AG10803 (cell line): ENCODE measurements at regions not wholly inside any gene's neighbourhood (a gene's known extent, or its start where the extent isn't known, plus 50 kb on each side); places are given as distances from the start of the nearest gene placed in this dataset.

Experiments
- DNase-seq: peaks from one replicate; pipeline ENCODE4 v3.0.0; 2010; ENCODE audit warnings: low read depth
- H3K4me3 ChIP-seq: 2 replicates; pipeline ENCODE4 v1.5.1; 2011; ENCODE audit warnings: mild to moderate bottlenecking, low read length, control low read depth
- TF ChIP-seq, protein P1 (sequence below): conservative IDR thresholded peaks from 2 replicates; pipeline ENCODE4 v1.5.1; 2011; ENCODE audit warnings: mild to moderate bottlenecking, low read length, control low read depth, inconsistent platforms

- DNase-seq: no peak
- no peak overlapping the region for H3K4me3 ChIP-seq
- TF ChIP-seq, protein P1, sequence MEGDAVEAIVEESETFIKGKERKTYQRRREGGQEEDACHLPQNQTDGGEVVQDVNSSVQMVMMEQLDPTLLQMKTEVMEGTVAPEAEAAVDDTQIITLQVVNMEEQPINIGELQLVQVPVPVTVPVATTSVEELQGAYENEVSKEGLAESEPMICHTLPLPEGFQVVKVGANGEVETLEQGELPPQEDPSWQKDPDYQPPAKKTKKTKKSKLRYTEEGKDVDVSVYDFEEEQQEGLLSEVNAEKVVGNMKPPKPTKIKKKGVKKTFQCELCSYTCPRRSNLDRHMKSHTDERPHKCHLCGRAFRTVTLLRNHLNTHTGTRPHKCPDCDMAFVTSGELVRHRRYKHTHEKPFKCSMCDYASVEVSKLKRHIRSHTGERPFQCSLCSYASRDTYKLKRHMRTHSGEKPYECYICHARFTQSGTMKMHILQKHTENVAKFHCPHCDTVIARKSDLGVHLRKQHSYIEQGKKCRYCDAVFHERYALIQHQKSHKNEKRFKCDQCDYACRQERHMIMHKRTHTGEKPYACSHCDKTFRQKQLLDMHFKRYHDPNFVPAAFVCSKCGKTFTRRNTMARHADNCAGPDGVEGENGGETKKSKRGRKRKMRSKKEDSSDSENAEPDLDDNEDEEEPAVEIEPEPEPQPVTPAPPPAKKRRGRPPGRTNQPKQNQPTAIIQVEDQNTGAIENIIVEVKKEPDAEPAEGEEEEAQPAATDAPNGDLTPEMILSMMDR: no peak
These were observed 721.5 kb downstream of the POM121L12 start for GRCh38 chr7:53756946-53757345.

- TF ChIP-seq, protein P1: no peak
- DNase-seq: no peak
- no peak overlapping the region for H3K4me3 ChIP-seq
These were observed 732.8 kb downstream of the POM121L12 start for GRCh38 chr7:53768186-53768585.

DNA sequence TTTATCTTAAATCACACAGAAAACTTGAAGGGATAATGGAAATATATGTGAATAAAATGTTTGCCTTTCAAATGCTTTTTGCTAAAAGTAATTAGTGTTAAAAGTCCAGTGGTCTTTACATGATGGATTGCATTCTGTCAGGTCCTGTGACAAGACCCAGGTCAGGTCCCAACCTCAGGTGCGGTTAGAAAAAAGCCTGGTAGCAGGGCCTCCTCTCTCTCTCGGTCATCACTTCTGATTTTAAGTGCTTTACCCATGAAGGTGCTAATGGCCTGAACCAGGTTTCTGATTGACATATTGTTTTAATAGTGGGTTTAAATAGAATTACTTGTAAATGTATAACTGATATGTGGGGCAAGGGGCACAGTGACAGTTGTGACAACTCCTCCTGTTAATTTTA is 736.3 kb downstream of the POM121L12 start:
- TF ChIP-seq, protein P1: no peak
- no peak overlapping the region for H3K4me3 ChIP-seq
- DNase-seq: no peak

GRCh38 chr7:53776323-53776722 is 740.9 kb downstream of the POM121L12 start:
- no peak for DNase-seq
- H3K4me3 ChIP-seq: no peak overlapping the region
- TF ChIP-seq, protein P1: no peak

GRCh38 chr7:53789741-53790140 is 752.4 kb upstream of the VSTM2A start:
- TF ChIP-seq, protein P1: no peak
- H3K4me3 ChIP-seq: no peak overlapping the region
- DNase-seq: no peak

GRCh38 chr7:53794816-53795215 is 747.4 kb upstream of the VSTM2A start:
- TF ChIP-seq, protein P1: no peak
- H3K4me3 ChIP-seq: no peak overlapping the region
- DNase-seq: no peak

DNA sequence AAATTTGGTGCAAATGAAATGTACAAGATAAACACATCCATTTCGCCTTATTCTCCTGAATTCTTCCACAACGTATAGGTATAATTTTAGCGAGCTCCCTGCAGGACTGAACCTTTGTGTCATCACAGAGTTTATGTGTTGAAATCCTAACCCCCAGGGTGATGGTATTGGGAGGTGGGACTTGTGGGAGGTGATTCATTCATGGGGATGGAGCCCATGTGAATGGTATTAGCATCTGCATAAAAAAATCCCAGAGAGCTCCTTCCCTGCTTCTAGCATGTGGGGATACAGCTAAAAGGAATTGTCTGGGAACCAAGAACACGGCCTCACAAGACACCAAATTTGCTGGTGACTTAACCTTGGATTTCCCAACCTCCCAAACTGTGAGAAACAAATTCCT is 741.4 kb upstream of the VSTM2A start:
- H3K4me3 ChIP-seq: no peak overlapping the region
- DNase-seq: no peak
- TF ChIP-seq, protein P1: no peak
